ENCODE measurements at regions not wholly inside any gene's neighbourhood (a gene's known extent, or its start where the extent isn't known, plus 50 kb on each side); places are given as distances from the start of the nearest gene placed in this dataset.
A peak's percentile ranks its signal among the peaks of the same experiment; 100 is the strongest.

GRCh38 chr11:115919341-115920091 lies 415.3 kb upstream of the CADM1 start:
- TF ChIP-seq CTCF (IDR thresholded peaks at IDR 0.05; ENCODE audit: low read depth, low read length, missing control alignments), result no peak
- no peak overlapping the region for H3K4me3 ChIP-seq (ENCODE audit: low read depth, low read length)
- DNase-seq (ENCODE audit: low read depth), result no peak
- in situ Hi-C loops (cut with HindIII; ENCODE audit: low sequenced_read_pairs), result loop anchor here (5.0 kb wide), 1 partner anchor 63 kb away; no protein-coding TSS in a partner anchor

- no peak for DNase-seq (ENCODE audit: low read depth)
- in situ Hi-C loops (cut with HindIII; ENCODE audit: low sequenced_read_pairs), result loop anchor here (5.0 kb wide), 1 partner anchor 64 kb away; no protein-coding TSS in a partner anchor
- H3K4me3 ChIP-seq (ENCODE audit: low read depth, low read length), result no peak overlapping the region
- no peak for TF ChIP-seq CTCF (IDR thresholded peaks at IDR 0.05; ENCODE audit: low read depth, low read length, missing control alignments)
Measured at GRCh38 chr11:115918576-115918975, 414.4 kb upstream of the CADM1 start.

- no peak for TF ChIP-seq CTCF (IDR thresholded peaks at IDR 0.05; ENCODE audit: low read depth, low read length, missing control alignments)
- no peak for DNase-seq (ENCODE audit: low read depth)
- no peak overlapping the region for H3K4me3 ChIP-seq (ENCODE audit: low read depth, low read length)
- in situ Hi-C loops (cut with HindIII; ENCODE audit: low sequenced_read_pairs), result loop anchor here (5.0 kb wide), 1 partner anchor 66 kb away; no protein-coding TSS in a partner anchor
Measured at GRCh38 chr11:115916608-115917007, 412.4 kb upstream of the CADM1 start.

DNA sequence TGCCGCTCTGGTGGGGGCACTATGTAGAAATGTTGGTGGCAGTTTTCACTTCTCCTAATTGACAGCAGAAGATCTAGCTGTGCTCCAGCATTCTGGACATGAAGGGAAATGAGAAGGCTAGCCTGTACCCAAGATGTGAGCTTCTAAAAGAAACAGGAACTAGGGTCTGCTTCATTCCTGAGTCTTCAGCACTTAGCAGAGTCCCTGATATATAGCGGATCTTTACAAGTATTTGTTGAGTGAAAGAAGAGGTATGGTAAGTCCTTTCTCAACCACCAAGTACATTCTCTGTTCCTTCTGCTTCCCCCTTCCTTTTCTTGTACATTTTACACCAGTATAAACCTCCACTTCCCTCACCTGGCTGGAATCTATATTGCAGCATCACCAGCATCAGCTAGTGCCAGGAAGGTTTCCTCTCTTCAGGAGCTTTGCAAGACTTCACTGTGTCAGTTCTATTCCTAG lies 408.3 kb upstream of the CADM1 start:
- in situ Hi-C loops (cut with HindIII; ENCODE audit: low sequenced_read_pairs), result no loop called here
- peak; percentile 52 for TF ChIP-seq CTCF (IDR thresholded peaks at IDR 0.05; ENCODE audit: low read depth, low read length, missing control alignments)
- H3K4me3 ChIP-seq (ENCODE audit: low read depth, low read length), result no peak overlapping the region
- no peak for DNase-seq (ENCODE audit: low read depth)

DNA sequence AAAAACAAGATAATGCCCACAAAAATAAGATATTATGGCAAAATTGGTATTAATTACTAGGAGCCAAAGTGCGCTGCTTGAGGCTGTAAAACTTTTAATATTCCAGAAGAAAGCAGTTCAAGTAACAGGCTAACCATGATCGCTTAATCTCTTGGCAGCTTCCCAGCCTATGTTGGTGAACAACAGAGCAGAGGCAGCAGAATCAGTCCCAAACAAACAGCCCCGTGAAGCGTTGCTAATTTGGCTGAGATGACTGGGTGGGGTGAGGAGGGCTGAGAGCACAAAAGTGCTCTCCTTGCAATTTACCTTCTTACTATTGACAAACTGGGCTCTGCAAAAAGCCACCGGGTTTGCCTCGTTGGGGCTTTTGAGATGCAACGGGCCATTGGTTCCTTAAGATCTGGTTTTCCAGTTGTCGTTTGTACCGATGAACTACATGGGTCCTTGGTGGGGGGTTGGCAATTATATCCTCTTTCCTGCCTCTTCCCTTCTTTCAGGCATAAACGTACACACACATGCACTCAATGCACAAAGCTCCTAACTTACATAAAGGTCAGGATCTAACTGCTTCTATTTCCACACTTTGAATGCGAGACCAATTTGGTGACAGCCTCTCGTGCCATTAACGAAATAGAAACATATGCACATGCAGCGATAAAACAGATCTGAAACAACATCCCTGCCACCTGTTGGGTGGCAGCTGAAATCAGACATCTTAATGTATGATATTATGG lies 407.6 kb upstream of the CADM1 start:
- no peak for DNase-seq (ENCODE audit: low read depth)
- no peak for TF ChIP-seq CTCF (IDR thresholded peaks at IDR 0.05; ENCODE audit: low read depth, low read length, missing control alignments)
- H3K4me3 ChIP-seq (ENCODE audit: low read depth, low read length), result no peak overlapping the region
- in situ Hi-C loops (cut with HindIII; ENCODE audit: low sequenced_read_pairs), result no loop called here

GRCh38 chr11:115910379-115910778 lies 406.2 kb upstream of the CADM1 start:
- in situ Hi-C loops (cut with HindIII; ENCODE audit: low sequenced_read_pairs), result no loop called here
- TF ChIP-seq CTCF (IDR thresholded peaks at IDR 0.05; ENCODE audit: low read depth, low read length, missing control alignments), result no peak
- H3K4me3 ChIP-seq (ENCODE audit: low read depth, low read length), result no peak overlapping the region
- no peak for DNase-seq (ENCODE audit: low read depth)
